Astrocyte of the cerebellum (primary cell): ENCODE measurements at regions not wholly inside any gene's neighbourhood (a gene's known extent, or its start where the extent isn't known, plus 50 kb on each side); places are given as distances from the start of the nearest gene placed in this dataset.

Experiments used
- DNase-seq: peaks from one replicate; pipeline ENCODE4 v3.0.0-alpha.2; 2011; ENCODE audit warnings: low read depth
- H3K4me3 ChIP-seq: 2 replicates; pipeline ENCODE4 v1.5.1; 2011; ENCODE audit warnings: mild to moderate bottlenecking, low read depth, low read length, moderate library complexity
- CTCF ChIP-seq: IDR thresholded peaks from 2 replicates; pipeline ENCODE4 v1.5.1; 2012; ENCODE audit warnings: low read length, low read depth, moderate library complexity, mild to moderate bottlenecking; ENCODE audit errors: missing control alignments
- in situ Hi-C: cut with HindIII; loops from 2 replicates; pipeline ENCODE4 v1.10.0; 2017; ENCODE audit warnings: low sequenced_read_pairs

DNA sequence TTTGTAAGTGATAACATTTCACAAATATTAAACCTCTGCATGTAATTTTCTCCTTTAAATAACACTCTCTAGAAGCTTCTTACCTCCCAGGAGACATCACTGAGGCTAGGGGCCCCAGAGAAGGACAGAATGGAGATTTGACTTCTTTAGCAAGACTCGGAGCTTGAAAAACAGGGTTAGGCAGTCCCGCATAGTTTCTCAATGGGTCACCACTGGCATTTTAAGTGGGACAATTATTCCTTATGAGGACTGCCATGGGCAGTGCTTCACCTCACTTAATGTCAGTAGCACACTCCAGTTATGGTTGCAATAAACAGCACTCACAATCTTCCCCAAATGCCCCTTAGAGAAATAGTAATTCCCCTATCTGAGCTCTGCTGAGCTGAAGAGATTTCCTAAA is 66.7 kb upstream of the NOCT start:
- in situ Hi-C loops: loop anchor here (10.0 kb wide), 1 partner anchor 704 kb away; the partner anchor contains the start of gene SLC7A11
- no peak overlapping the region for H3K4me3 ChIP-seq
- no peak for DNase-seq
- TF ChIP-seq CTCF: no peak

DNA sequence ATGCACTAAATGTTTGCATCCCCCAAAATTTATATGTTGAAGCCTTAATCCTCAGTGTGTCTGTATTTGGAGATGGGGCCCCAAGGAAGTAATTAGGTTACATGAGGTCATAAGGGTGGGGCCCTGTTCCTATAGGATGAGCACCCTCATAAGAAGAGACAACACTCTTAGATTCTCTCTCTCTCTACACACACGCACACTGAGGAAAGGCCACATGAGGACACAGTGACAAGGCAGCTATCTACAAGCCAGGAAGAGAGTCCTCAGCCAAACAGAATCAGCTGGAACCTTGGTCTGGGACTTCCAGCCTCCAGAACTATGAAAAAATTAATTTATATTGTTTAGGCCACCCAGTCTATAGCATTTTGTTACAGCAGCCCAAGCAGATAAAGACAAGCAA is 69.3 kb upstream of the NOCT start:
- H3K4me3 ChIP-seq: no peak overlapping the region
- in situ Hi-C loops: loop anchor here (10.0 kb wide), 1 partner anchor 702 kb away; the partner anchor contains the start of gene SLC7A11
- DNase-seq: no peak
- no peak for TF ChIP-seq CTCF

- H3K4me3 ChIP-seq: no peak overlapping the region
- in situ Hi-C loops: loop anchor here (10.0 kb wide), 1 partner anchor 701 kb away; the partner anchor contains the start of gene SLC7A11
- DNase-seq: no peak
- TF ChIP-seq CTCF: no peak
Observed at GRCh38 chr4:138945840-138946239, 69.7 kb upstream of the NOCT start.

- no peak for TF ChIP-seq CTCF
- H3K4me3 ChIP-seq: no peak overlapping the region
- DNase-seq: no peak
- in situ Hi-C loops: loop anchor here (10.0 kb wide), 1 partner anchor 701 kb away; the partner anchor contains the start of gene SLC7A11
Observed at GRCh38 chr4:138945401-138945800, 70.2 kb upstream of the NOCT start.

DNA sequence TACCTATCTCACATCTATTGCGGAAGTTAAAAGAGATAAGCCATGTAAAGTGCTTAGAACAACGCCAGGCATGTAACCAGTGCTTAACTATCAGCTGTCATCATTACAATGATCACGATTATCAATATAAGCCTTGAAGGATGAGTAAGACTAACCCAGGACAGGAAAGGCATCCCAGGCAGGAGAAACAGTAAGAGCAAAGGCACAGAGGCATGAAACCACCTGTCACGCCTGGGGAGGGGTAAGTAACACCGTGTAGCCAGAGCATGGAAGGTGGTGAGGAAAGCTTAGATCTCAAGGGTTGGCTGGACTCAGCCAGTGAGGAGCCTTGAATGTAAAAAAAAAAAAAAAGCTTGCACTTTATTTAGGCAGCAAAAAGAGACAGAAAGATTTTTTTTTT is 71.7 kb upstream of the NOCT start:
- no peak overlapping the region for H3K4me3 ChIP-seq
- no peak for TF ChIP-seq CTCF
- no peak for DNase-seq
- in situ Hi-C loops: loop anchor here (5.0 to 10.0 kb wide), 2 partner anchors 93 to 699 kb away; partner anchors contain the start of gene SLC7A11

DNA sequence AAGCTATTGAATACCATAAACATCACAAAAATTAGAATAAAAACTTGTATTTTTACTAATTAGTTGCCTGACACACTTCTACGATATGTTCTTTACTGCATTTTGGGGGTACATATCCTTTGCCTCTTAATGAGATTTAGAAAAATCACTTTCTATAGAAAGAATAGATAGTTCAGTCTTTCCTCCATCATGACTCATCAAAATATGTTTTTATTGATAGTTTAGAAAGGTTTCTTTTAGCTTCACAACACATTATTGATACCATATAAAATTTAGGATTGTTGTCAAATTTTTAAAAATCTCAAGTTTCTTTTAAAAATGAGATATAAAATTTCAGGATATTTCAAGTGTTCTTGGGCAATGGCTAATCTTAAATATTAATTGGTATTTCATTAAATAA is 74.5 kb upstream of the NOCT start:
- DNase-seq: no peak
- in situ Hi-C loops: loop anchor here (5.0 to 10.0 kb wide), 2 partner anchors 96 to 696 kb away; partner anchors contain the start of gene SLC7A11
- no peak for TF ChIP-seq CTCF
- no peak overlapping the region for H3K4me3 ChIP-seq
